KMS-11 (cell line): ENCODE measurements at regions not wholly inside any gene's neighbourhood (a gene's known extent, or its start where the extent isn't known, plus 50 kb on each side); places are given as distances from the start of the nearest gene placed in this dataset.

Experiments used
- H2AFZ ChIP-seq: fragments of 200-600 bp; sonication (generic); 2 replicates; pipeline ENCODE4 v1.6.1; 2016; ENCODE audit warnings: antibody characterized with exemption, mixed run types, low read depth
- H3K27ac ChIP-seq: fragments of 200-600 bp; sonication (generic); 2 replicates; pipeline ENCODE4 v1.6.1; 2016; ENCODE audit warnings: mild to moderate bottlenecking, mixed run types
- H3K27me3 ChIP-seq: fragments of 200-600 bp; sonication (generic); 2 replicates; pipeline ENCODE4 v1.6.1; 2017; ENCODE audit warnings: mild to moderate bottlenecking, low read depth, mixed run types, moderate library complexity; ENCODE audit not compliant: insufficient read depth
- H3K36me3 ChIP-seq: fragments of 200-600 bp; sonication (generic); 2 replicates; pipeline ENCODE4 v1.6.1; 2017; ENCODE audit warnings: mild to moderate bottlenecking, mixed run types; ENCODE audit not compliant: insufficient read depth
- H3K4me1 ChIP-seq: fragments of 200-600 bp; sonication (generic); 2 replicates; pipeline ENCODE4 v1.6.1; 2016; ENCODE audit warnings: mild to moderate bottlenecking, low read depth, mixed run types; ENCODE audit not compliant: poor library complexity, severe bottlenecking
- H3K4me2 ChIP-seq: fragments of 200-600 bp; sonication (generic); 2 replicates; pipeline ENCODE4 v1.7.0; 2016; ENCODE audit warnings: mild to moderate bottlenecking, mixed run types
- H3K4me3 ChIP-seq: fragments of 200-600 bp; sonication (generic); IDR thresholded peaks from 2 replicates; pipeline ENCODE4 v1.6.1; 2017; ENCODE audit warnings: low read depth, low read length, mixed read lengths; ENCODE audit not compliant: insufficient read depth
- H3K79me2 ChIP-seq: fragments of 200-600 bp; sonication (generic); 2 replicates; pipeline ENCODE4 v1.6.1; 2016; ENCODE audit warnings: low read depth, mixed run types; ENCODE audit not compliant: insufficient read depth
- H3K9ac ChIP-seq: fragments of 200-600 bp; sonication (generic); 2 replicates; pipeline ENCODE4 v1.6.1; 2016; ENCODE audit warnings: mild to moderate bottlenecking, mixed run types
- H4K20me1 ChIP-seq: fragments of 200-600 bp; sonication (generic); 2 replicates; pipeline ENCODE4 v1.6.1; 2016; ENCODE audit warnings: mild to moderate bottlenecking, mixed run types; ENCODE audit not compliant: insufficient read depth
- CTCF ChIP-seq: fragments of 200-600 bp; sonication (generic); conservative IDR thresholded peaks from 2 replicates; pipeline ENCODE4 v1.6.1; 2017; ENCODE audit warnings: low read depth, mild to moderate bottlenecking, antibody characterized with exemption, low read length, moderate library complexity, mixed read lengths

GRCh38 chr17:56656701-56657327, 63.3 kb downstream of the NOG start:
- no peak overlapping the region for H3K27ac ChIP-seq
- H3K4me3 ChIP-seq: no peak overlapping the region
- H3K36me3 ChIP-seq: no peaks in the 10 kb centered on the region
- H4K20me1 ChIP-seq: no peaks in the 10 kb centered on the region
- H3K27me3 ChIP-seq: no peaks in the 10 kb centered on the region
- H3K9ac ChIP-seq: no peak overlapping the region
- no peak overlapping the region for H3K4me2 ChIP-seq
- H2AFZ ChIP-seq: no peak overlapping the region
- H3K79me2 ChIP-seq: no peaks in the 10 kb centered on the region
- TF ChIP-seq CTCF: no peak
- H3K4me1 ChIP-seq: peaks cover 11% of the 10 kb centered on the region

GRCh38 chr17:56658648-56659047, 65.1 kb downstream of the NOG start:
- H3K4me1 ChIP-seq: peaks cover 7% of the 10 kb centered on the region
- H3K27ac ChIP-seq: no peak overlapping the region
- H2AFZ ChIP-seq: no peak overlapping the region
- H3K36me3 ChIP-seq: no peaks in the 10 kb centered on the region
- H3K4me3 ChIP-seq: no peak overlapping the region
- no peak overlapping the region for H3K9ac ChIP-seq
- H3K79me2 ChIP-seq: no peaks in the 10 kb centered on the region
- no peaks in the 10 kb centered on the region for H3K27me3 ChIP-seq
- no peak for TF ChIP-seq CTCF
- no peaks in the 10 kb centered on the region for H4K20me1 ChIP-seq
- H3K4me2 ChIP-seq: no peak overlapping the region

- Histone ChIP-seq H2AFZ (no peak overlapping the region), H3K27ac (no peak overlapping the region), H3K9ac (no peak overlapping the region), H3K4me3 (no peak overlapping the region), H3K27me3 (no peaks in the 10 kb centered on the region), H3K79me2 (no peaks in the 10 kb centered on the region), H4K20me1 (no peaks in the 10 kb centered on the region), H3K36me3 (no peaks in the 10 kb centered on the region), H3K4me1 (no peaks in the 10 kb centered on the region), H3K4me2 (no peak overlapping the region)
- no peak for TF ChIP-seq CTCF
Measured at GRCh38 chr17:56659622-56660021, 66.1 kb downstream of the NOG start.

- Histone ChIP-seq H3K9ac (no peak overlapping the region), H4K20me1 (no peaks in the 10 kb centered on the region), H3K27ac (no peak overlapping the region), H3K4me3 (no peak overlapping the region), H3K27me3 (no peaks in the 10 kb centered on the region), H3K4me2 (no peak overlapping the region), H3K4me1 (no peaks in the 10 kb centered on the region), H3K36me3 (no peaks in the 10 kb centered on the region), H3K79me2 (no peaks in the 10 kb centered on the region), H2AFZ (no peak overlapping the region)
- no peak for TF ChIP-seq CTCF
Measured at GRCh38 chr17:56661906-56662305, 68.4 kb downstream of the NOG start.
